HG03280 (cell line): ENCODE measurements at regions not wholly inside any gene's neighbourhood (a gene's known extent, or its start where the extent isn't known, plus 50 kb on each side); places are given as distances from the start of the nearest gene placed in this dataset.

ENCODE experiments used
- ATAC-seq: cut with Tn5 transposase; IDR thresholded peaks from one replicate; pipeline ENCODE4 v1.9.1; 2021; ENCODE audit warnings: mild to moderate bottlenecking, moderate library complexity; ENCODE audit not compliant: unreplicated experiment

DNA sequence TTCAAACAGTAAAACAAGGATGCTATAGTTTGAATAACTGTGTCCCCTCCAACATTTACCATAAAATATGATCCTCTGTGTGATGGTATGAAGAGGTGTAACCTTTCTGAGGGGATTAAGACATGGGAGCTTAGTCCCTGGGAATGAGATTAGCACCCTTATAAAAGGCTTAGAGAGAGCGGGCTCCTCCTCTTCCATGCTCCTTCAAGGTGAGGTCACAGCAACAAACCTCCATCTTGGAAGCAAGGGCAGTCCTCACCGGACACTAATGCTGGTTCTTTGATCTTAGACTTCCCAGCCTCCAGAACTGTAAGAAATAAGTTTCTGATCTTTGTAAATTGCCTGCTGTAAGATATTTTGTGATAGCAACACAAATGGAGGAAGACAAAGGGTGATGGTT, 700.3 kb downstream of the TMEM182 start:
- ATAC-seq: no peak

- no peak for ATAC-seq
Observed at GRCh38 chr2:103462712-103463111, 700.9 kb downstream of the TMEM182 start.

DNA sequence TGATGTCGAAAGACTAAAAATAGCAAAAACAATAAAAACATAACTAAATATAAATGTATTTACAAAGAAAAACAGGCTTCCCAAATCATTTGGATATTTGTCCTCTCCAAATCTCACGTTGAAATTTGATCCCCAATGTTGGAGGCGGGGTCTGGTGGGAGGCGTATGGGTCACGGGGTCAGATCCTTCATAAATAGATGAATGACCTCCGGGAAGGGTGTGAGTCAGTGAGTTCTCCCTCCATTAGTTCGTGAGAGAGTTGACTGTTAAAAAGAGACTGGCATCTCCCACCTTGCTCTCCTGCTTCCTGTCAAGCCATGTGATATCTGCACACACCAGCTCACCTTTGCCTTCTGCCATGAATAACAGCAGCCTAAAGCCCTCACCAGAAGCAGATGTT, 703.0 kb downstream of the TMEM182 start:
- ATAC-seq: no peak

- no peak for ATAC-seq
Observed at GRCh38 chr2:103469800-103470199, 708.0 kb downstream of the TMEM182 start.

DNA sequence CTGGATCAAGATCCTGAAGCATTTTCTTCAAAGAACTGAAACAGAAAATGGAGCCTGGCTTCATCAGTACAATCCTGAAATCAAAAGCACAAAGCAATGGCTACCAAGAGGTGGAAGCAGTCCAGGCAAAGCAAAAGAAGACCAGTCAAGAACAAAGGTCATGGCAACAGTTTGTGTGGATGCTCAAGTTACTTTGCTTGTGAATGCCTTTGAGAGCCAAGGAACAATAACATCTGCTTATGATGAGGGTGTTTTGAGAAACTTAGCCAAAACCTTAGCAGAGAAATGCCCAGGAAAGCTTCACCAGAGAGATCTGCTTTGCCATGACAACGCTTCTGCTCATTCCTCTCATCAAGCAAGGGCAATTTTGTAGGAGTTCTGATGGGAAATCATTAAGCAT, 723.1 kb downstream of the TMEM182 start:
- ATAC-seq: no peak

DNA sequence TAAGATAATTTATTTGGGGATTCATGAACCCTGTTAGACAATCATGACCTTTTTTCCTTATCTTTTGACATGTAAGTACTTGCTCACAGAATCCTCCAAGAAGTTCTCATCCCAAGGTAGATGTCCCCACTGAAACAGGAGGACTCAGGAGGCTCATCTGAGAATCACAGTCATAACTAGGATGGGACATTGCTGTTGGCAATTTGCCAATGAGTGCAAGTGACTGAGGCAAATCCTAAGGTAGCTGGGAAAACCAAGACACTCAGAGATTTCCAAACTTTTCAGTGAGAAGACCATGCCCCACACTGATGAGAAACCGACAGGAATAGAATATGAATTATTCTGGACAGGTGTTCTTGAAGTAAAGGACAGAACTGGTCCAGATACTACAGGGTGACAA, 735.0 kb downstream of the TMEM182 start:
- ATAC-seq: no peak

DNA sequence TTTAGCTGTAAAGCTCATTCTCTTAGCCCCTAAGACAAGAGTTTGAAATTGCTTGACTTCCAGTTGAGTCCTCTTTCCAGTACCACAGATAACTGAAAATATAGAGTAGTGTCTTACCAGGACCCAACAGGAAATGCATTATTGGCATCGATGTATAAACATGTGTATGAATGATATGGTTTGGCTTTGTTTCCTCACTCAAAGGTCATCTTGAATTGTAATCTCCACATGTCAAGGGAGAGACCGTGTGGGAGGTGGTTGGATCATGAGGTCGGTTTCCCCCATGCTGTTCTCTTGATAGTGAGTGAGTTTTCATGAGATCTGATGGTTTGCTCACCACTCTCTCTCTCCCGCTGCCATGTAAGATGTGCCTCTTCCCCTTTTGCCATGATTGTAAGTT, 745.0 kb downstream of the TMEM182 start:
- no peak for ATAC-seq

- ATAC-seq: no peak
Observed at GRCh38 chr2:103512442-103512841, 750.6 kb downstream of the TMEM182 start.

- no peak for ATAC-seq
Observed at GRCh38 chr2:103520547-103520946, 758.7 kb downstream of the TMEM182 start.

GRCh38 chr2:103525756-103526155, 763.9 kb downstream of the TMEM182 start:
- no peak for ATAC-seq

GRCh38 chr2:103526757-103527156, 764.9 kb downstream of the TMEM182 start:
- no peak for ATAC-seq

DNA sequence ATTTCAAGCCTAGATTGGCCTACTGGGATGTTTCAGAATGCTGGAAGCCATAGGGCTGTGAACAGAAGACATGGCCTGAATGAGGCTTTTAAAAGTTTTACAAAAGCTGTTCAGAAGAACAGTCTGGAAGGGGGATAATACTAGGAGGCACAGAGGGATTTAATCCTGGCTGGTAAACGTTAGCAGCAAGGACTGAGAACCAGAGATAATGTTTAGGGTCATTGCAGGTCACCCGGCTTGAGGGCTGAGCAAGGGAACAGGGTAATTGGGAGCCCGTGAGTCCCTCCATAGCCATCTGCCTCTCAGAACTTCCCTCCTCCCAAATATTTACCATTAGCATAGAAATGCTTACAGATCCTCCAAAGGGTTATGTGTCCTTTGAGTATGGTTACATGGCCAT, 765.4 kb downstream of the TMEM182 start:
- ATAC-seq: no peak

GRCh38 chr2:103529798-103530502, 768.1 kb downstream of the TMEM182 start:
- ATAC-seq: no peak

DNA sequence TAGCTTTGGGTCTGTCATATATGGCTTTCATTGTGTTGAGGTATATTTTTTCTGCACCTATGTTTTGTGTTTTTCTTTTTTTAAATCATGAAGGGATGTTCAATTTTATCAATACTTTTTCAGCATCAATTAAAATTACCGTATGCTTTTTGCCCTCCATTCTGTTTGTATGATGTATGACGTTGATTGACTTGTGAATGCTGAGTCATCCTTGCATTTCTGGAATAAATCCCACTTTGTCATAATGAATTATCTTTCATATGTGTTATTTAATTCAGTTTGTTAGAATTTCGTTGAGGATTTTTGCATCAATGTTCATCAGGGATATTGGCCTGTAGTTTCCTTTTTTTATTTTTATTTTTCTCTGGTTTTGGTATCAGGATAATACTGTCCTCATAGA, 790.9 kb downstream of the TMEM182 start:
- no peak for ATAC-seq

DNA sequence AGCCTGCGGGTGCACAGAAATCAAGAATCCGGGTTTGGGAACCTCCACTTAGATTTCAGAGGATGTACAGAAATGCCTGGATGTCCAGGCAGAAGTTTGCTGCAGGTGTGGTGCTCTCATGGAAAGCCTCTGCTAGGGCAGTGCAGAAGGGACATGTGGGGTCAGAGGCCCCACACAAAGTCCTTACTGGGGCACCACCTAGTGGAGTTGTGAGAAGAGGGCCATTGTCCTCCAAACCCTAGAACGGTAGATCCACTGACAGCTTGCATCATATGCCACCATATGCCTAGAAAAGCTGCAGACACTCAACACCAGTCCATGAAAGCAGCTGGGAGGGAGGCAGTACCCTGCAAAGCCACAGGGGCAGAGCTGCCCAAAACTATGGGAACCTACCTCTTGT, 833.0 kb downstream of the TMEM182 start:
- no peak for ATAC-seq

DNA sequence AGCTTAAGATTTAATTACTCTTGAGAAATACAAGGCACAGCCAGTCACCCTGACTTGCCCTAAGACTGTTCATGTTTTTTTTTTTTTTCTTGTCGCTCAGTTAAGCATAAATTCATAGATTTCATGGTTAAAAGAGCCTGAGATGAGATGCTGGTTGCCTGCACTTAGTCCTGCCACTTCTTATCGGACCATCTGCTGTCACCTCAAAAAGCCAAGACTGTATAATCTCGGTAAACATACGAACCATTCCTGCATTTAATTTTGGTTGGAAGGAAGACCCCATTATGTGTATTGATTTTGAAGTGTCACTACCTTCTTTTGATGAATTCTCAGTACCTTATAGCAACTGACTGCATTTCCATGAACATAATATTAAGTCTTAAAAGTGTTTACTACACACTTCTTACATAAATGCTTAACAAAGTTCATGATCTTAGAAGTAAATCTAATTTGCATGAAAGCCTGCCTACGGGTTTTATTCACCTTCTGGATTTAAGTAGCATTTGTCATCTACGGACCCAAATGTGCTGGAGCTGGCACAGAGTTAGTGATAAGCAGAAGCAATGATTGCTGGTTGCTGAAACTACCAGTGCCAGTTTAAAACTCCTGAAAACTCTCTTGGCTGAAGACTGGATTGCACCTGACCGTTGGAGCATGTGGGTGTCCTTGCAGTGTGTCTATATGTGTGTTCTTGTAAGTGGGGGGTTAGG, 843.4 kb downstream of the TMEM182 start:
- no peak for ATAC-seq

GRCh38 chr2:103615611-103616105, 853.8 kb downstream of the TMEM182 start:
- no peak for ATAC-seq

- no peak for ATAC-seq
Observed at GRCh38 chr2:103616891-103617290, 855.1 kb downstream of the TMEM182 start.

- no peak for ATAC-seq
Observed at GRCh38 chr2:103618112-103618511, 856.3 kb downstream of the TMEM182 start.

DNA sequence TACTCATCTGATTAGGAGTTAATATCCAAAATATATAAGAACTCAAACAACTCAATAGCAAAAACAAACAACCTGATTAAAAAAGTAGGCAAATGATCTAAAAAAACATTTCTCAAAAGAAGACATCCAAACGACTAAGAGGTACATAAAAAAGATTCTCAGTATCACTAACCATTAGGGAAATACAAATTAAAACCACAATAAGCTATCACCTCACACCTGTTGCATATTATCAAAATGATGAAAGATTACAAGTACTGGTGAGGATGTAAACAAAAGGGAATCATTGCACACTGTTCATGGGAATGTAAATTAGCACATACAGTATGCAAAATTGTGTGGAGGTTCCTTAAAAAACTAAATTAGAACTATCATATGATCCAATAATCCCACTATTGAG, 865.5 kb downstream of the TMEM182 start:
- no peak for ATAC-seq

GRCh38 chr2:103638978-103639377, 877.1 kb downstream of the TMEM182 start:
- ATAC-seq: no peak

DNA sequence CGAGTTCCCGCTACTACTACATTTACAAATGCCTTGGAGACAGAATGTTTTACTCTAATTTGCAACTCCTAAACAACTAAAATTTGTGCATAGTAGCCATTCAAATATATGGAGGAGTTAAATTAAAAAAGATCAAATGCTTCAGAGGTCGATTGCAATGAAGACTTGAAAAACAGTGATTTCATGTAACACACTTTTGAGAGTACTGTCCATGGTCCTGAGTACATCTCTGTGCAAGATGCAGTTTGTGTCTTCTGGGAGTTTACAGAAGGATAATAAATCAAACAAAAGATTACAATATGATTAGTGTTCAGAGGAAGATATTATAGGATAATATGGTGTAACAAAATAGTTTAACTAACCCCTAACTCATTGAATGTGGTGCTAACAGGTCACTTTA, 894.7 kb downstream of the TMEM182 start:
- no peak for ATAC-seq
